Mesendoderm (in vitro differentiated cells): ENCODE measurements at regions not wholly inside any gene's neighbourhood (a gene's known extent, or its start where the extent isn't known, plus 50 kb on each side); places are given as distances from the start of the nearest gene placed in this dataset.
"Not testable (repeated sequence)": the region's sequence is repeated elsewhere in the genome, so short reads cannot be mapped to it uniquely, and the experiment has no call there.

ENCODE experiments used
- DNase-seq: peaks from one replicate; pipeline ENCODE4 v3.0.0; 2013
- H2AK5ac ChIP-seq: 2 replicates; pipeline ENCODE4 v1.6.1; 2013; ENCODE audit warnings: low read length, inconsistent platforms
- H2BK120ac ChIP-seq: 2 replicates; pipeline ENCODE4 v1.6.1; 2013; ENCODE audit warnings: low read depth, mild to moderate bottlenecking, low read length, moderate library complexity, mixed read lengths
- H2BK15ac ChIP-seq: replicated peaks from 2 replicates; pipeline ENCODE4 v1.6.1; 2013; ENCODE audit warnings: low read depth, mild to moderate bottlenecking, moderate library complexity
- H2BK5ac ChIP-seq: 2 replicates; pipeline ENCODE4 v1.6.1; 2013; ENCODE audit warnings: low read length, inconsistent platforms
- H3K18ac ChIP-seq: 2 replicates; pipeline ENCODE4 v1.6.1; 2013; ENCODE audit warnings: mild to moderate bottlenecking, low read length, mixed read lengths
- H3K23ac ChIP-seq: one replicate; pipeline ENCODE4 v1.6.1; 2013; ENCODE audit warnings: low read length
- H3K27ac ChIP-seq: 2 replicates; pipeline ENCODE4 v1.5.1; 2013; ENCODE audit warnings: low read depth, mild to moderate bottlenecking, inconsistent platforms, low read length, moderate library complexity
- H3K27me3 ChIP-seq: 2 replicates; pipeline ENCODE4 v1.6.1; 2013; ENCODE audit warnings: low read length, control low read depth, mild to moderate bottlenecking, inconsistent platforms; ENCODE audit not compliant: insufficient read depth, poor library complexity
- H3K36me3 ChIP-seq: 2 replicates; pipeline ENCODE4 v1.6.1; 2013; ENCODE audit warnings: low read length, inconsistent platforms; ENCODE audit not compliant: control insufficient read depth, insufficient read depth
- H3K4ac ChIP-seq: one replicate; pipeline ENCODE4 v1.6.1; 2013; ENCODE audit warnings: low read depth, mild to moderate bottlenecking, low read length, moderate library complexity
- H3K4me1 ChIP-seq: 2 replicates; pipeline ENCODE4 v1.6.1; 2013; ENCODE audit warnings: low read depth, low read length, inconsistent platforms; ENCODE audit not compliant: control insufficient read depth
- H3K4me2 ChIP-seq: 2 replicates; pipeline ENCODE4 v1.6.1; 2013; ENCODE audit warnings: low read length
- H3K4me3 ChIP-seq: 2 replicates; pipeline ENCODE4 v1.5.1; 2013; ENCODE audit warnings: mild to moderate bottlenecking, low read length
- H3K56ac ChIP-seq: one replicate; pipeline ENCODE4 v1.6.1; 2013; ENCODE audit warnings: low read length
- H3K79me1 ChIP-seq: 2 replicates; pipeline ENCODE4 v1.6.1; 2013; ENCODE audit warnings: low read length, inconsistent platforms
- H3K79me2 ChIP-seq: 2 replicates; pipeline ENCODE4 v1.6.1; 2013; ENCODE audit warnings: mild to moderate bottlenecking, low read length; ENCODE audit not compliant: control insufficient read depth, insufficient read depth
- H3K9ac ChIP-seq: 2 replicates; pipeline ENCODE4 v1.6.1; 2013; ENCODE audit warnings: low read length, inconsistent platforms
- H4K5ac ChIP-seq: one replicate; pipeline ENCODE4 v1.6.1; 2013; ENCODE audit warnings: low read length
- H4K8ac ChIP-seq: one replicate; pipeline ENCODE4 v1.6.1; 2013; ENCODE audit warnings: low read depth, mild to moderate bottlenecking, control low read depth, low read length, moderate library complexity
- WGBS: extraction: QIAGEN DNeasy Blood & Tissue Kit; methylation state at CpG from one replicate; pipeline ENCODE4 v1.1.7; 2013; ENCODE audit warnings: low lambda C conversion rate, missing lambda C conversion rate; ENCODE audit not compliant: insufficient coverage; ENCODE audit errors: extremely low coverage; 5-methylcytosine and 5-hydroxymethylcytosine counted together

GRCh38 chr4:12633053-12633651 is 851.0 kb downstream of the RAB28 start:
- Histone ChIP-seq H4K5ac (no peak overlapping the region), H2BK15ac (no peak overlapping the region), H3K4me1 (no peaks in the 10 kb centered on the region), H3K79me2 (no peaks in the 10 kb centered on the region), H3K27ac (no peak overlapping the region), H3K9ac (no peak overlapping the region), H3K18ac (no peak overlapping the region), H3K4me3 (no peak overlapping the region), H3K56ac (no peak overlapping the region), H3K79me1 (no peaks in the 10 kb centered on the region), H4K8ac (no peak overlapping the region), H2BK120ac (no peak overlapping the region), H3K23ac (no peak overlapping the region), H3K27me3 (no peaks in the 10 kb centered on the region), H3K36me3 (no peaks in the 10 kb centered on the region), H2AK5ac (no peak overlapping the region), H3K4ac (no peak overlapping the region), H3K4me2 (no peak overlapping the region), H2BK5ac (no peak overlapping the region)
- no CpG with 5 or more reads among the region's 15 CpGs for WGBS
- DNase-seq: peak; percentile 92

DNA sequence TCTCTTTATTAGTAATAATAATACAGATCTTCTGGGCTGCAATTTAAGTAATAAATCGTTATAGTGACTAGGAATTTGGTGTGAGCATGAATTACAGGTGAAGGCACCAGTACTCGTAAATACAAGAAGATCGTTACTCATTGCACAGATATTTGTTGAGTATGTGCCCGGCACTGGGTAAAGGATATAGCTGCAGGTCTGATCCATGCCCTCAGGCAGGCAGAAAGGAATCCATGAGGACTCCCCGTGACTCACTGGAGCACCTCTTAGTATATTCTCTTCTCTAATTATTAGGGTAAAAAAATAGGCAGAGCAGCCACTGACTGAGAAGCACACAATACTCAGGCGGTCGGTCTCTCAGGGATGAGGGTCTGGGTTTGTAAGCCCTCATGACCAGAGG is 868.3 kb downstream of the RAB28 start:
- H3K27ac ChIP-seq: no peak overlapping the region
- no peak overlapping the region for H3K23ac ChIP-seq

GRCh38 chr4:12612876-12613275 is 871.3 kb downstream of the RAB28 start:
- Histone ChIP-seq H3K79me2 (no peaks in the 10 kb centered on the region), H2BK5ac (no peak overlapping the region), H3K36me3 (no peaks in the 10 kb centered on the region), H3K27ac (no peak overlapping the region), H3K4ac (no peak overlapping the region), H4K8ac (no peak overlapping the region), H3K23ac (no peak overlapping the region), H2AK5ac (no peak overlapping the region), H3K4me1 (no peaks in the 10 kb centered on the region), H2BK120ac (no peak overlapping the region), H3K18ac (no peak overlapping the region), H3K4me2 (no peak overlapping the region), H4K5ac (no peak overlapping the region), H3K56ac (no peak overlapping the region), H3K9ac (no peak overlapping the region), H3K4me3 (no peak overlapping the region), H3K79me1 (no peaks in the 10 kb centered on the region), H3K27me3 (no peaks in the 10 kb centered on the region), H2BK15ac (no peak overlapping the region)
- no peak for DNase-seq
- WGBS: no CpG with 5 or more reads among the region's 4 CpGs

More for the DNA sequence above, 868.3 kb downstream of the RAB28 start:
- Histone ChIP-seq H2BK15ac (no peak overlapping the region), H3K79me2 (no peaks in the 10 kb centered on the region), H2AK5ac (no peak overlapping the region), H3K4me3 (no peak overlapping the region), H3K9ac (no peak overlapping the region), H3K4me1 (no peaks in the 10 kb centered on the region), H3K36me3 (no peaks in the 10 kb centered on the region), H3K56ac (no peak overlapping the region), H4K5ac (no peak overlapping the region), H2BK5ac (no peak overlapping the region), H3K27me3 (no peaks in the 10 kb centered on the region), H3K18ac (no peak overlapping the region), H4K8ac (no peak overlapping the region), H3K79me1 (no peaks in the 10 kb centered on the region), H2BK120ac (no peak overlapping the region), H3K4ac (no peak overlapping the region), H3K4me2 (no peak overlapping the region)
- DNase-seq: no peak
- WGBS: no CpG with 5 or more reads among the region's 7 CpGs

- H3K23ac ChIP-seq, H3K18ac ChIP-seq, H3K9ac ChIP-seq, H3K36me3 ChIP-seq, H2AK5ac ChIP-seq, H3K4me1 ChIP-seq, H2BK15ac ChIP-seq, H2BK120ac ChIP-seq, H3K79me2 ChIP-seq, H4K8ac ChIP-seq, H3K56ac ChIP-seq, DNase-seq, H3K4ac ChIP-seq, H2BK5ac ChIP-seq, H3K27ac ChIP-seq, H3K79me1 ChIP-seq, H3K4me2 ChIP-seq, H3K27me3 ChIP-seq, H3K4me3 ChIP-seq, H4K5ac ChIP-seq: not testable (repeated sequence)
- no CpG with 5 or more reads among the region's 33 CpGs for WGBS
Observed at GRCh38 chr4:12609212-12609875, 874.8 kb downstream of the RAB28 start.

DNA sequence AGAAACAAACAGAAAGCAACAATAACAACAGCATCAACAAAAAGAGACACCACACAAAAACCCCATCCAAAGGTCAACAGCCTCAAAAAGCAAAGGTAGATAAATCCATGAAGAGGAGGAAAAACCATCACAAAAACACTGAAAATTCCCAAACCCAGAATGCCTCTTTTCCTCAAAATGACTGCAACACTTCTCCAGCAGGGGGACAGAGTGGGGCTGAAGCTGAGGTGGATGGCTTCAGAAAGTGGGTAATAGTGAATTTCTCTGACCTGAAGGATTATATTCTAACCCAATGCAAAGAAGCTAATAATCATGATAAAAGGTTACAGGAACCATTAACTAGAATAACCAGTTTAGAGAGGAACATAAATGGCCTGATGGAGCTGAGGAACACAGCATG is 888.2 kb downstream of the RAB28 start:
- Histone ChIP-seq H3K4me1 (no peaks in the 10 kb centered on the region), H3K79me2 (no peaks in the 10 kb centered on the region), H2BK15ac (no peak overlapping the region), H3K36me3 (no peaks in the 10 kb centered on the region), H3K9ac (no peak overlapping the region), H4K8ac (no peak overlapping the region), H3K4me2 (no peak overlapping the region), H3K79me1 (no peaks in the 10 kb centered on the region), H3K27ac (no peak overlapping the region), H2AK5ac (no peak overlapping the region), H3K56ac (no peak overlapping the region), H3K4me3 (no peak overlapping the region), H2BK5ac (no peak overlapping the region), H2BK120ac (no peak overlapping the region), H3K18ac (no peak overlapping the region), H3K4ac (no peak overlapping the region), H4K5ac (no peak overlapping the region), H3K27me3 (no peaks in the 10 kb centered on the region), H3K23ac (no peak overlapping the region)
- peak; percentile 47 for DNase-seq

GRCh38 chr4:12595489-12595888 is 888.7 kb downstream of the RAB28 start:
- H3K4ac ChIP-seq: no peak overlapping the region

More at GRCh38 chr4:12595489-12595888, 888.7 kb downstream of the RAB28 start:
- Histone ChIP-seq H4K5ac (no peak overlapping the region), H3K23ac (no peak overlapping the region), H3K36me3 (no peaks in the 10 kb centered on the region), H3K4me1 (no peaks in the 10 kb centered on the region), H3K79me2 (no peaks in the 10 kb centered on the region), H2BK15ac (no peak overlapping the region), H2BK5ac (no peak overlapping the region), H3K18ac (no peak overlapping the region), H2AK5ac (no peak overlapping the region), H3K79me1 (no peaks in the 10 kb centered on the region), H3K27me3 (no peaks in the 10 kb centered on the region), H3K56ac (peak overlapping the region; percentile 49), H3K4me3 (no peak overlapping the region), H3K9ac (no peak overlapping the region), H3K27ac (no peak overlapping the region), H3K4me2 (no peak overlapping the region), H2BK120ac (no peak overlapping the region), H4K8ac (no peak overlapping the region)
- peak; percentile 7 for DNase-seq
- WGBS: no CpG with 5 or more reads among the region's 4 CpGs
